Neural crest cell (in vitro differentiated cells): ENCODE measurements at regions not wholly inside any gene's neighbourhood (a gene's known extent, or its start where the extent isn't known, plus 50 kb on each side); places are given as distances from the start of the nearest gene placed in this dataset.
"Not testable (repeated sequence)": the region's sequence is repeated elsewhere in the genome, so short reads cannot be mapped to it uniquely, and the experiment has no call there.

Source experiments
- DNase-seq: peaks from one replicate; pipeline ENCODE4 v3.0.0; 2021; ENCODE audit warnings: low read depth, mixed read lengths, low spot score
- H3K27ac Mint-ChIP-seq: one replicate; pipeline ENCODE4 v1.8.0; 2021; ENCODE audit warnings: mild to moderate bottlenecking, mixed read lengths; ENCODE audit not compliant: unreplicated experiment
- H3K27me3 Mint-ChIP-seq: 2 replicates; pipeline ENCODE4 v1.8.0; 2021; ENCODE audit warnings: low read depth, mild to moderate bottlenecking, mixed read lengths
- H3K36me3 Mint-ChIP-seq: 2 replicates; pipeline ENCODE4 v1.8.0; 2021; ENCODE audit warnings: low read depth, mild to moderate bottlenecking, mixed read lengths
- H3K4me1 Mint-ChIP-seq: 2 replicates; pipeline ENCODE4 v1.8.0; 2021; ENCODE audit warnings: mixed read lengths
- H3K4me3 Mint-ChIP-seq: one replicate; pipeline ENCODE4 v1.8.0; 2021; ENCODE audit warnings: mild to moderate bottlenecking, mixed read lengths
- H3K9me3 Mint-ChIP-seq: 2 replicates; pipeline ENCODE4 v1.8.0; 2021; ENCODE audit warnings: mixed read lengths
- TF ChIP-seq, protein P1 (sequence below): fragments of 200-600 bp; sonication (generic); conservative IDR thresholded peaks from 2 replicates; pipeline ENCODE4 v1.5.0; 2021; ENCODE audit warnings: antibody characterized with exemption, mild to moderate bottlenecking

DNA sequence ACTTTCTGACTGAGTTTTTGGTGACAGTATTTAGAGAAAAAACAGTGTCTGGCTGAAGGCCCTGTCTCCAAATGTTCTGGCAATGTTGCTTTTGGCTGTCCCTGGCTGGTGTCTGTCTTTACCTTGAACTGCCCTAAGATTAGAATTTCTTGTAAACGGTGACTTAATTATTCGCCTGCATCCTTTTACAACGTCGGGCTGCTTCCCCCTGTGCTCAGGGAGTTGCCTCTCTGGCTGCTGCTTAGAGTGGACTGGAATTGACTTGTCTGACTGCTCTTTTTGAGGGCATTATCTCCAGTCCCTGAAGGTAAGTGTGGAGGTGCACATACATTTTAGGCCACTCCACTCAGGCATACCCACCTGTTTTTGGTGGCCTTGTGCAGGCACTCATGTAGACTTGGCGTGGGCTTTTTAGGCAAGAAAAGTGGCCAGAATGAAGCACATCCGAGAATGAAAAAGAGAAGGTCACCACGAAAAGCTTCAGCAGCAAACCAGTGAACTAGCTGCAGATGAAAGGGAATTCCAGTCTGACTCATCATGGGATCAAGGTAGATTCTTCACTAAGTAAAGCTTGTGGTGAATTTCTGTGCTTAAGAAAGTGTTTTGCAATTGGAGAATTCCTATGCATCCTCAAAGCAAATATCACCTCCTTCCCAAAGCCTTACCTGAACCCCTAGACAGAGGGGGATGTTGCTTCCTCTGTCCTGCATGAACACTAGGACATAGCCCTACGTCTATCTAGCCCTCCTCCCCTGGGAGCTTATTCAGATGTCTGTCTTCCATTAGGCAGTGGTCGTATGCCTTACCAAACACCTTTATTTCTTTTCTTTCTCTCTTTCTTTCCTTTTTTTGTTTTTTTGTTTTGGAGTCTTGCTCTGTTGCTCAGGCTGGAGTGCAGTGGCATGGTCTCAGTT, 230.3 kb upstream of the TRIB2 start:
- Mint-ChIP-seq H3K36me3 (no peaks in the 10 kb centered on the region), H3K4me1 (no peaks in the 10 kb centered on the region), H3K4me3 (no peak overlapping the region), H3K27me3 (no peaks in the 10 kb centered on the region), H3K9me3 (peaks cover 3% of the 10 kb centered on the region), H3K27ac (no peak overlapping the region)
- no peak for DNase-seq
- TF ChIP-seq, protein P1, sequence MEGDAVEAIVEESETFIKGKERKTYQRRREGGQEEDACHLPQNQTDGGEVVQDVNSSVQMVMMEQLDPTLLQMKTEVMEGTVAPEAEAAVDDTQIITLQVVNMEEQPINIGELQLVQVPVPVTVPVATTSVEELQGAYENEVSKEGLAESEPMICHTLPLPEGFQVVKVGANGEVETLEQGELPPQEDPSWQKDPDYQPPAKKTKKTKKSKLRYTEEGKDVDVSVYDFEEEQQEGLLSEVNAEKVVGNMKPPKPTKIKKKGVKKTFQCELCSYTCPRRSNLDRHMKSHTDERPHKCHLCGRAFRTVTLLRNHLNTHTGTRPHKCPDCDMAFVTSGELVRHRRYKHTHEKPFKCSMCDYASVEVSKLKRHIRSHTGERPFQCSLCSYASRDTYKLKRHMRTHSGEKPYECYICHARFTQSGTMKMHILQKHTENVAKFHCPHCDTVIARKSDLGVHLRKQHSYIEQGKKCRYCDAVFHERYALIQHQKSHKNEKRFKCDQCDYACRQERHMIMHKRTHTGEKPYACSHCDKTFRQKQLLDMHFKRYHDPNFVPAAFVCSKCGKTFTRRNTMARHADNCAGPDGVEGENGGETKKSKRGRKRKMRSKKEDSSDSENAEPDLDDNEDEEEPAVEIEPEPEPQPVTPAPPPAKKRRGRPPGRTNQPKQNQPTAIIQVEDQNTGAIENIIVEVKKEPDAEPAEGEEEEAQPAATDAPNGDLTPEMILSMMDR: no peak

DNA sequence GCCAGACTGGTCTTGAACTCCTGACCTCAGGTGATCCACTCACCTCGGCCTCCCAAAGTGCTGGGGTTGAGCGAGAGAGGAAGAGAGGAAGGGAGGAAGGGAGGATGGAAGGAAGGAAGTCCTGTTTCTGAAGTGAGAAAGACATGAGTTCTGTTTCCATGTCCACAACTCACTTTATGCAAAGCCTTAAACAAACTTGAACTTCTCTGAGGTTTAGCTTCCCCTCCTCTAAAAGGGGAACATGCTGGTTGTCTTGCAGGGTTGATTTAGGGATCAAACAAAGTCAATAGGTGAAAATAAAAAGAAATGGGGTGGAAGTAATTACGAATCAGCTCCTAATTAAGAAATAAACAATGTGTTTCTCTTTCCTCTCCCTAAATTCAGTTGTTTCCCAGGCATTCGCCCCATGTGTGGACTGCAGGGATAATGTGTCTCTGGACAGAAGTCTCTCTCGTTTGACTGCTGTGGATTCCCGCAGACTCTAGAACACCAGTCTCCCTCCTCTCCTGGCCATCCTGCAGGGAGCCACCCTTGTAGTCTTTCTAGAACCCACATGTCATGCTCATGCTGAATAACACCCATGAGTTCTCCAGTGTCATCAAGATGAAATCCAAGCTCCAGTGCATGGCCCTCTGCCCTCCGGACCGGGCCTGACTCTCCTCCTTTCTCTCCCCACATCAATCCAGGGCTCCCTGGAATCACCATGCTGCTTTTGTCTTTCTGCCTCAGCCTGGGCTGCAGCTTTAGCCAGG, 229.3 kb upstream of the TRIB2 start:
- no peaks in the 10 kb centered on the region for H3K27me3 Mint-ChIP-seq
- peaks cover 3% of the 10 kb centered on the region for H3K9me3 Mint-ChIP-seq
- DNase-seq: no peak
- no peaks in the 10 kb centered on the region for H3K4me1 Mint-ChIP-seq
- H3K27ac Mint-ChIP-seq: peak overlapping the region; percentile 48
- H3K36me3 Mint-ChIP-seq: no peaks in the 10 kb centered on the region
- no peak overlapping the region for H3K4me3 Mint-ChIP-seq
- TF ChIP-seq, protein P1: no peak

DNA sequence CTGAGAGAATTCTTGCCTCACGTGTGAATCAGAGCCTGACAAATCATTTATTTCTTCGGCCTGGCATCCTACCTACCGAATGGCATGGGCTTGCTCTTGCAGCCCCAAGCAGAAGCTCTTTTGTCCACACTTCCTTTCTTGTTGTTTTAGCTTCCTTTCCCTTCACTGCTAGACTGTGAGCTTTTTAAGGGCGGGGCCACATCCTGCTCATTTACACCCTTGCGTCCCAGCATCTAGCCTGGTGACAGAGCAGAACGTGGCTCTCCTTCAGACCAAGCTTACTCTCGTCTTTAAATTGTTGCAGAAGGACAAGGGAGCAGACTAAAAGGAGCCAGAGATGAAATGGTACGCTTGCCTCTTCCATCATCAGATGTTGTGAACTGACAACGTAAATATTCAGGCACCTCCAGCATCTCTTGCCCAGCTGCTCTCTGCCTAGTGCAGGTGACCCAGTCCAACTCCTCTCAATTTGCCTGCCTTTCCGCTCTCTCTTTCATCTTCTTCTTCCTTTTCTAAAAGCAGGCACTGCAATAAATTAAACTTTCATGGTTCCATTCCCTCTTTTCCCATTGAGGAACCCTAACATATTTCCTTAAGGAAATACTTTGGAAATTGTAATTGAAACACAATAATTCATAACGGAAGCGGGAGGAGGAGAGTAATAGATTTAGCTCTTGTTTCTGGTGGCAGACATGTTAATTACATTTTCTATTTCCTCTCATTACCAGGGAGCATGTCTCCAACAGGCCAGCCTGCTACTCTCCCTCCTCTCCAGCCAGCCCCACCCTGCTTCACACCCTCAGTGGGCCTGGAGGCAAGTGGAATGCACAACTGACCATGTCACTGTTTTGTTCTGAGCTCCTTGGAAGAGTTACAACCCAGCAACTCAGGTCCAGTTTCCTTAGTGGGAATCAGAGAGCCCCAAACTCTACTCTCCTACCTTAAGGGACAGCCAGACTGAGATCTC, 228.1 kb upstream of the TRIB2 start:
- H3K27ac Mint-ChIP-seq: no peak overlapping the region
- no peak overlapping the region for H3K4me3 Mint-ChIP-seq
- no peaks in the 10 kb centered on the region for H3K27me3 Mint-ChIP-seq
- no peaks in the 10 kb centered on the region for H3K4me1 Mint-ChIP-seq
- no peaks in the 10 kb centered on the region for H3K36me3 Mint-ChIP-seq
- peaks cover 3% of the 10 kb centered on the region for H3K9me3 Mint-ChIP-seq
- DNase-seq: no peak
- TF ChIP-seq, protein P1: no peak

DNA sequence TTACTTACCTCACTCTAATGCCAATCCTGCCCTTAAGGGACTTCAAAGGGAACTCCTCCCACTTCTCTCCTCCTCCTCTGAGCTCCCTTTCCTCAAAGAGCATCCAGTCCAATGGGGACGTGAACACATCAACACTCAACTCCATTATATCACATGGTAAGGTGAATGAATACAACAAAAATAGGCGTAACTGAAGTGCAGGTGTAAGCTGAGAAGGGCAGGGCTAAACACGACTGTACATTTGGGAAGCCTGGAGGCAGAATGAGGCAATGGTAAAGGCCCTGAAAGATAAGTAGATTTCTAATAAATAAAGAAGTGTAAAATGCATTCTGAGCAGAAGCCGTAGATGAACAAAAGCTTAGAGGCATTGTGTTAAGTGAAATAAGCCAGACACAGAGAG, 226.1 kb upstream of the TRIB2 start:
- Mint-ChIP-seq H3K27me3 (no peaks in the 10 kb centered on the region), H3K27ac (no peak overlapping the region), H3K4me1 (no peaks in the 10 kb centered on the region), H3K9me3 (no peaks in the 10 kb centered on the region), H3K36me3 (no peaks in the 10 kb centered on the region), H3K4me3 (no peak overlapping the region)
- no peak for DNase-seq
- TF ChIP-seq, protein P1: no peak

DNA sequence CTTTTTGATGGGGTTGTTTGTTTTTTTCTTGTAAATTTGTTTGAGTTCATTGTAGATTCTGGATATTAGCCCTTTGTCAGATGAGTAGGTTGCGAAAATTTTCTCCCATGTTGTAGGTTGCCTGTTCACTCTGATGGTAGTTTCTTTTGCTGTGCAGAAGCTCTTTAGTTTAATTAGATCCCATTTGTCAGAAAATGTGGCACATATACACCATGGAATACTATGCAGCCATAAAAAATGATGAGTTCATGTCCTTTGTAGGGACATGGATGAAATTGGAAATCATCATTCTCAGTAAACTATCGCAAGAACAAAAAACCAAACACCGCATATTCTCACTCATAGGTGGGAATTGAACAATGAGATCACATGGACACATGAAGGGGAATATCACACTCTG, 224.4 kb upstream of the TRIB2 start:
- H3K27me3 Mint-ChIP-seq, H3K36me3 Mint-ChIP-seq, H3K4me3 Mint-ChIP-seq, H3K27ac Mint-ChIP-seq, DNase-seq, H3K9me3 Mint-ChIP-seq, H3K4me1 Mint-ChIP-seq: not testable (repeated sequence)
